Right renal pelvis (tissue), 4 donors: ENCODE measurements at regions not wholly inside any gene's neighbourhood (a gene's known extent, or its start where the extent isn't known, plus 50 kb on each side); places are given as distances from the start of the nearest gene placed in this dataset.
A peak's percentile ranks its signal among the peaks of the same experiment; 100 is the strongest.
"Not testable (repeated sequence)": the region's sequence is repeated elsewhere in the genome, so short reads cannot be mapped to it uniquely, and the experiment has no call there.

Experiments used
- DNase-seq, 4 donors: peaks; one replicate each; pipeline ENCODE4 v3.0.0-alpha.2; 2013; ENCODE audit warnings: low read depth in 4 of 4, low spot score in 3 of 4, missing footprints in 1 of 4

- DNase-seq: no peak
These were observed 495.7 kb downstream of the TSN start for GRCh38 chr2:122251158-122251557.

DNA sequence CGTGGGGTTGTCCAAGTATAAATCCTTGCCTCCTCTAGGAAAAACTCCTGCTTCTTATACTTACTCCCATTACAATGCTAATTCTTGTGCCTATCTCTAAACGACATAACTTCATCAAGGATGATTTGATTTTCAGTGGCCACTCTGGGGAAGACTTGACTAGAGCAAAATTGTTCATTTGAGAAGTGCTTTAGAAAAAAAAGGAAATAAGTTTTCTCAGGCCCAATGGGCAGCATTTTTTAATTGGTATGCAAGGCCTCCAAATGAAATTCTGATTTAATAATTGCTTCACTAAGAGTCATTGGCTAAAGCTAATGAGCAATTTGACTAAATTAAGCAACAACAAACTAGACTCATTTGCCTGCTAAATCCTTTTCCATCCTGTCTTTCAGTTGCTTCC, 496.1 kb downstream of the TSN start:
- no peak for DNase-seq

- DNase-seq: no peak
These were observed 500.5 kb downstream of the TSN start for GRCh38 chr2:122255924-122256323.

GRCh38 chr2:122261911-122262310, 506.5 kb downstream of the TSN start:
- DNase-seq: no peak

- no peak for DNase-seq
These were observed 508.3 kb downstream of the TSN start for GRCh38 chr2:122263746-122264145.

- DNase-seq: peak in 1 of 4 donors; percentile 5
These were observed 511.2 kb downstream of the TSN start for GRCh38 chr2:122266636-122267035.

- no peak for DNase-seq
These were observed 512.5 kb downstream of the TSN start for GRCh38 chr2:122267947-122268346.

GRCh38 chr2:122273785-122274419, 518.5 kb downstream of the TSN start:
- DNase-seq: no peak

DNA sequence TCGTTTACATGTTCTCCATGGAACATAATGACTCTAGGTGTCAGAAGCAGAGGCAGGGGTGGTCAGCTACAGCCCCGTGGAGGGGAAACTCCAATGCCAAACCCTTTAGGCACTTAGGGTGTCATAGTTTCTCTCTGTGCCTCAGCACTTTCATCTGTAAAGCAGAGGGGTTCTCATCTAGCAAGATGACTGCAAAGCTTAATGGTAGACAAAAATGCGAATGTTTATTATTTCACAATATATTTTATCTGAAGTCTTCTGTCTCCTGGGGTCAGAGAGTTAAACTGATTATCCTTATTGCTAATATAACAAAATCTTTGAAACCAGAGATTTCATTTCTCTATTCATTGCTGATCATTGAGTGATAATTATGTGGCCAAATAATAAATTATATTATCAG, 522.5 kb downstream of the TSN start:
- DNase-seq: no peak

DNA sequence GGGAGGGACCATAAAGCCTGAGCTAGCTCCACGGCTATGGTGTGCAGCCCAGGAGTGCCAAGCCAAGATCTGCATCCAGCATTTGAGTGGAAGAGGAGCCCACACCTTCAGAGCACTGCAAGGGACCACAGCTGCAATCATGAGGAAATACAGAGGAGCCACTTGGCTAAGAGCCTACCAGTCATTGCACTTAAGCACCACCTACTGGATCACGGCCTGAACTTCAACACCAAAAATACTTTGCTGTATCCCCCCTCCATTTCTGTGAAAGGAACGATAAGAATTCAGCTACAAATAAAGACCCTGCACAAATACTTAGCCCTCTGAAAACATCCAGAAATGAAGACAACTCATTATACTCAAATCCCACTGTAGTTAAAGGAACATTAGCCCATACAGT, 545.3 kb downstream of the TSN start:
- DNase-seq: no peak

DNA sequence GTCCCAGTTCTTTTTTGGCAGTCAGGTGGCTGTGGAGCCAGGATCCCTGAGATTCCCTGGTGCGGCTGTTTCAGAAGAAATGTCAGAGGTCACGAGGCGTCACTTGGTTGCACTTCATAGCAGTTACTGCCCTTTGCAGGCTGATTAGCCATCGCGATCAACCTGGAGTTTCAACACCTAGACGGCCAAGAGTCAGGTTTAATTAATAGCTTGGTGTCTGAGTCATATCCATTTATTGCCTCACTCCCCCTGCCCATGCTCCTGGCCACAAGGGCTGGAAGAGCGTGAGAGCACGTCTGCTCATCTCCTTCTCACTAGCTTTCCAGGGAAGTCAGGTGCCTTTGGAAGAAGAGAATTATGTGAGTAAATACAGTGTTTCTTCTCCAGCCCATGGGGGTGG, 552.3 kb downstream of the TSN start:
- DNase-seq: peak in 2 of 4 donors; percentile 2 to 4

DNA sequence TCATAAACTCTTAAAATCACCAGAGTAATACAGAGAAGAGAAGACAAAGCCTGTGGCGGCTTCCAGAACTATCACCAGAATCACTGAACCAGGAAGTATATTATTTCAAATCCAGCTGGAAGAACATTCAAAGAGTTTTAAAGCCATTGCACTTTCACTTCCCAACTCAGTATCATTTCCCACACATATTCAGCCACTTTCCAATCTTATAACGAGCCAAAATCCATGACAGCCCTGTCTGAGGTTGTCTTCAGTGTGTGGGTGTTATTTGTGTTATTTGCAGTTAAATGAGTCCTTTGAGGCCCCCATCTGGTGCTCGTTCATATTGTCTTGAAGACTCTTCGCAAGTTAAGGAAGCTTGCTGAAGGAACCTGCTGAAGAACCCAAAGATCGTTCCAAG, 559.9 kb downstream of the TSN start:
- DNase-seq: no peak

DNA sequence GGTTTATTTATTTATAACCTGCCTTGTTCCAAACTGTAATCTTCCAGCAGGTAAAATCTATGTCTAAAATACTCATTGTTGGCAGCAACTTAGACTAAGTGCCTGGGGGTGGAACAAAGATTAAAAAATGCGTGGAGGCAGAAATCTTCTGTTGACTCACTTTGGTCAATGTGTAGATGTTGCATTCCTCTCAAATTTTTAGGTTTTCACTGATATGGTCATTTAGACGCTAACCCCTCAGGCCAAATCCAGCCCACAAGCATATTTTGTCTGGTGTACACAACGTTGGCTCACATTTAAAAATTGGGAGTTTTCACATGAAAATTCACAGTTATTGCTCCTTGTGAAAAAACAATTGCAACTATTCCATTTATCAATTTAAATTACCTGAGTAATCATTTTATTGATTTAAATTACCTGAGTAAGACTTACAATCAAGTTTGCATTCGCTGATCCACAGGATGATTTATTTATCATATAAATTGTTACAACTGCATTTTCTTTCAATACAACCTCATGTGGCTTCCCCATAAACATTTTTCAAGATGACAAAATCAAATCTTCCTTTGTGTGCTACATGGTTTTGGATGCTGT, 564.2 kb downstream of the TSN start:
- DNase-seq: no peak

- DNase-seq: no peak
These were observed 567.4 kb downstream of the TSN start for GRCh38 chr2:122322815-122323214.

DNA sequence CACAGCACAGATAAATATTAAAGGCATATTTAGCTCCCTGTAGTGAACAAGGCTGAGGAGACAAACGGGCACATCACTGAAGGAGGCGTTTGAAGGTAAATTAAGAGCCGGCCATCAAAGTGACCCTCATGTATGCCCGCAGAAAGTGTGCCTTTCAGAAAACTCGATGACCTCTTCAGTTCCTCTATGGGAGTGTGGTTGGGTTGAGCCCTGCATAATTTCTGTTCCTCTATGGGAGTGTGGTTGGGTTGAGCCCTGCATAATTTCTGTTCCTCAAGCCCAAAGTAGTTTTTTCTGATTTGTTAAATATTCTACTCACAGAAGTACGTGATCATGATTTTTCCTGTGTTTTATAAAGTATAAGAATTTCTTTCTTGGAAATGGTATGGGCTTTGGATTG, 568.5 kb downstream of the TSN start:
- no peak for DNase-seq

DNA sequence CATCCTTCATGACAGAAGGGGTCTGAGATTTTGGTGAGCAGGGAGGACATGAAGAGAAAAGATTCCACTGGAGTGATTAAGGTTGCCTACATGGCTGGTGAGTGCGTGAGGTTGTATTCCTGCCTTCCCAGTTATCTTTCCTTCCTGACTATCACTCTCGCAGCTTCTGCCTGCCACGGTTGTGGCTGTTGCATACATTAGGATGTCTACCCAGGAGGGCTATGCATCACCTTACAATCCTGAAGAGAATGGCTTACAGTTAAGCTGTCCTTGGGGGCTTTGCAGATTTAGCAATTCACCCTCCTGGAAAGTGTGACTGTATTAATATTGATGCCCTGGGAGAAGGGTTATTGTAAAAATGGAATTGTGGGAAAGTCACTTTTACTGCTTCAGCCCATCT, 571.0 kb downstream of the TSN start:
- no peak for DNase-seq

DNA sequence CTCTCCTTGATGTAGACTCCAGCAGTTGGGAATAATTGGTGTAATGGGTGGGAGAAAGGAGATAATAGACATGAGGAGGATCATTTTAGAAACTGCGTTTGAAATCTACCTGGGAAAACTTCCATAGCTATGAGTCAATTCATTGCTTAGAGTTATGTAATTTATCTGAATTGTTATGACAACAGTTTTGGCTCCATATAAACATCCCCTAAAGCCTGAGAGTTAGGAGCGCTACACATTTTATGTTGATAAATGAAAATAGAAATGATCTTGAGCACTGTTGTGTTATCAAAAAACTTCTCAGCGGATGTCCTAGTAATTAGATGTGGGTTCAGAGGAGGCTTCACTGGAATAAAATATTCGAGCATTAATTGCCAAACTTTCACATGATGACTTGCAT, 573.4 kb downstream of the TSN start:
- DNase-seq: no peak

GRCh38 chr2:122329278-122329677, 573.8 kb downstream of the TSN start:
- DNase-seq: no peak

- DNase-seq: no peak
These were observed 578.5 kb downstream of the TSN start for GRCh38 chr2:122333932-122334331.

- no peak for DNase-seq
These were observed 582.5 kb downstream of the TSN start for GRCh38 chr2:122338000-122338399.

DNA sequence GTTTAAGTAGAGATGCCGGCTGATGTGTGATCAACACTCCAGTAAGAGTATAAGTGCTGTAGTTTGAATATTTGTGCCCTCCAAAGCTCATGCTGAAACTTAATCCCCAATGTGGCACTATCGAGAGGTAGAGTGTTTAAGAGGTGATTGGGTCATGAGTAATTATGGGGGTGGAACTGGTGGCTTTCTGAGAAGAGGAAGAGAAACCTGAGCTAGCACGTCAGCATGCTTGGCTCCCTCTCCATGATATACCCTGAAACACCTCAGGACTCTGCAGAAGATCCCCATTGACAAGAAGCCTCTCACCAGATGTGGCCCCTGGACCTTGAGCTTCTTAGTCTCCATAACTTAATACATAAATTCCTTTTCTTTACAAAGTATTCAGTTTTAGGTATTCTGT, 584.8 kb downstream of the TSN start:
- no peak for DNase-seq

GRCh38 chr2:122341007-122341406, 585.6 kb downstream of the TSN start:
- DNase-seq: no peak

DNA sequence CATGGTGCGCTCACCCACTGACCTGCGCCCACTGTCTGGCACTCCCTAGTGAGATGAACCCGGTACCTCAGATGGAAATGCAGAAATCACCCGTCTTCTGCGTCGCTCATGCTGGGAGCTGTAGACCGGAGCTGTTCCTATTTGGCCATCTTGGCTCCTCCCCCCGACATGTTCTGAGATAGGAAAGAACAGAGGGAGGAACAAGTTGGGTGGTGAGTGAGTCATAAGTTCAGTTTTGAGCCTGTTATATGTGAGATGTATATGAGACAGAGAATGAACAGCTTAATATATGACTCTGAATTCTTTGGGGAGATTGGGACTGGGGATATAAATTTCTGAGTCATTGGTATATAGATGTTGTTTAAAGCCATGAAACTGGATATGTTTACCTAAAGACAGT, 596.7 kb downstream of the TSN start:
- not testable (repeated sequence) for DNase-seq
